ENCODE measurements at regions not wholly inside any gene's neighbourhood (a gene's known extent, or its start where the extent isn't known, plus 50 kb on each side); places are given as distances from the start of the nearest gene placed in this dataset.

- no peaks in the 10 kb centered on the region for H3K9me2 ChIP-seq (ENCODE audit: insufficient read depth, low read length)
- H3K9ac ChIP-seq (ENCODE audit: low read length), result no peak overlapping the region
- no peaks in the 10 kb centered on the region for H3K79me2 ChIP-seq (replicated peaks; ENCODE audit: insufficient read depth, low read length)
- no peak overlapping the region for H3K27ac ChIP-seq (ENCODE audit: low read length)
- TF ChIP-seq, protein P1, sequence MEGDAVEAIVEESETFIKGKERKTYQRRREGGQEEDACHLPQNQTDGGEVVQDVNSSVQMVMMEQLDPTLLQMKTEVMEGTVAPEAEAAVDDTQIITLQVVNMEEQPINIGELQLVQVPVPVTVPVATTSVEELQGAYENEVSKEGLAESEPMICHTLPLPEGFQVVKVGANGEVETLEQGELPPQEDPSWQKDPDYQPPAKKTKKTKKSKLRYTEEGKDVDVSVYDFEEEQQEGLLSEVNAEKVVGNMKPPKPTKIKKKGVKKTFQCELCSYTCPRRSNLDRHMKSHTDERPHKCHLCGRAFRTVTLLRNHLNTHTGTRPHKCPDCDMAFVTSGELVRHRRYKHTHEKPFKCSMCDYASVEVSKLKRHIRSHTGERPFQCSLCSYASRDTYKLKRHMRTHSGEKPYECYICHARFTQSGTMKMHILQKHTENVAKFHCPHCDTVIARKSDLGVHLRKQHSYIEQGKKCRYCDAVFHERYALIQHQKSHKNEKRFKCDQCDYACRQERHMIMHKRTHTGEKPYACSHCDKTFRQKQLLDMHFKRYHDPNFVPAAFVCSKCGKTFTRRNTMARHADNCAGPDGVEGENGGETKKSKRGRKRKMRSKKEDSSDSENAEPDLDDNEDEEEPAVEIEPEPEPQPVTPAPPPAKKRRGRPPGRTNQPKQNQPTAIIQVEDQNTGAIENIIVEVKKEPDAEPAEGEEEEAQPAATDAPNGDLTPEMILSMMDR (IDR thresholded peaks at IDR 0.05; ENCODE audit: poor library complexity, severe bottlenecking), result no peak
- no peak for TF ChIP-seq EP300 (conservative IDR thresholded peaks at IDR 0.05; ENCODE audit: poor library complexity, severe bottlenecking)
- no peak for TF ChIP-seq EZH2 (IDR thresholded peaks at IDR 0.05; ENCODE audit: borderline replicate concordance, insufficient read depth, low read length, poor library complexity, severe bottlenecking)
- TF ChIP-seq, protein P2, sequence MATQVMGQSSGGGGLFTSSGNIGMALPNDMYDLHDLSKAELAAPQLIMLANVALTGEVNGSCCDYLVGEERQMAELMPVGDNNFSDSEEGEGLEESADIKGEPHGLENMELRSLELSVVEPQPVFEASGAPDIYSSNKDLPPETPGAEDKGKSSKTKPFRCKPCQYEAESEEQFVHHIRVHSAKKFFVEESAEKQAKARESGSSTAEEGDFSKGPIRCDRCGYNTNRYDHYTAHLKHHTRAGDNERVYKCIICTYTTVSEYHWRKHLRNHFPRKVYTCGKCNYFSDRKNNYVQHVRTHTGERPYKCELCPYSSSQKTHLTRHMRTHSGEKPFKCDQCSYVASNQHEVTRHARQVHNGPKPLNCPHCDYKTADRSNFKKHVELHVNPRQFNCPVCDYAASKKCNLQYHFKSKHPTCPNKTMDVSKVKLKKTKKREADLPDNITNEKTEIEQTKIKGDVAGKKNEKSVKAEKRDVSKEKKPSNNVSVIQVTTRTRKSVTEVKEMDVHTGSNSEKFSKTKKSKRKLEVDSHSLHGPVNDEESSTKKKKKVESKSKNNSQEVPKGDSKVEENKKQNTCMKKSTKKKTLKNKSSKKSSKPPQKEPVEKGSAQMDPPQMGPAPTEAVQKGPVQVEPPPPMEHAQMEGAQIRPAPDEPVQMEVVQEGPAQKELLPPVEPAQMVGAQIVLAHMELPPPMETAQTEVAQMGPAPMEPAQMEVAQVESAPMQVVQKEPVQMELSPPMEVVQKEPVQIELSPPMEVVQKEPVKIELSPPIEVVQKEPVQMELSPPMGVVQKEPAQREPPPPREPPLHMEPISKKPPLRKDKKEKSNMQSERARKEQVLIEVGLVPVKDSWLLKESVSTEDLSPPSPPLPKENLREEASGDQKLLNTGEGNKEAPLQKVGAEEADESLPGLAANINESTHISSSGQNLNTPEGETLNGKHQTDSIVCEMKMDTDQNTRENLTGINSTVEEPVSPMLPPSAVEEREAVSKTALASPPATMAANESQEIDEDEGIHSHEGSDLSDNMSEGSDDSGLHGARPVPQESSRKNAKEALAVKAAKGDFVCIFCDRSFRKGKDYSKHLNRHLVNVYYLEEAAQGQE (IDR thresholded peaks at IDR 0.05; ENCODE audit: borderline replicate concordance), result no peak
- TF ChIP-seq POLR2AphosphoS5 (IDR thresholded peaks at IDR 0.05), result no peak
- TF ChIP-seq RAD21 (conservative IDR thresholded peaks at IDR 0.05), result no peak
- no peak for TF ChIP-seq TAF1 (IDR thresholded peaks at IDR 0.05; ENCODE audit: low read depth)
- no peak for TF ChIP-seq MXI1 (conservative IDR thresholded peaks at IDR 0.05; ENCODE audit: poor library complexity, severe bottlenecking)
- no peak for TF ChIP-seq SMC3 (conservative IDR thresholded peaks at IDR 0.05; ENCODE audit: poor library complexity)
- H3K27me3 ChIP-seq (ENCODE audit: insufficient read depth, low read depth, low read length), result no peaks in the 10 kb centered on the region
- no peaks in the 10 kb centered on the region for H3K36me3 ChIP-seq (ENCODE audit: insufficient read depth, low read length)
- H2AFZ ChIP-seq (ENCODE audit: low read depth, low read length), result no peak overlapping the region
- no peaks in the 10 kb centered on the region for H3K9me3 ChIP-seq (ENCODE audit: low read length)
- no peaks in the 10 kb centered on the region for H4K20me1 ChIP-seq (ENCODE audit: insufficient read depth)
- H3K4me3 ChIP-seq (ENCODE audit: low read length), result no peak overlapping the region
- H3K4me2 ChIP-seq (ENCODE audit: low read length), result no peak overlapping the region
- no peaks in the 10 kb centered on the region for H3F3A ChIP-seq (ENCODE audit: insufficient read depth, low read length, poor library complexity, severe bottlenecking)
These were observed 138.3 kb downstream of the CD83 start for GRCh38 chr6:14255916-14256315.

GRCh38 chr6:14258117-14258516, 140.5 kb downstream of the CD83 start:
- Histone ChIP-seq H3K27ac (ENCODE audit: low read length) (no peak overlapping the region), H3F3A (ENCODE audit: insufficient read depth, low read length, poor library complexity, severe bottlenecking) (no peaks in the 10 kb centered on the region), H3K9me3 (ENCODE audit: low read length) (no peaks in the 10 kb centered on the region), H3K4me3 (ENCODE audit: low read length) (no peak overlapping the region), H3K9me2 (ENCODE audit: insufficient read depth, low read length) (no peaks in the 10 kb centered on the region), H3K4me2 (ENCODE audit: low read length) (no peak overlapping the region), H3K9ac (ENCODE audit: low read length) (no peak overlapping the region), H3K79me2 (replicated peaks; ENCODE audit: insufficient read depth, low read length) (no peaks in the 10 kb centered on the region), H3K27me3 (ENCODE audit: insufficient read depth, low read depth, low read length) (no peaks in the 10 kb centered on the region), H2AFZ (ENCODE audit: low read depth, low read length) (no peak overlapping the region), H3K36me3 (ENCODE audit: insufficient read depth, low read length) (no peaks in the 10 kb centered on the region), H4K20me1 (ENCODE audit: insufficient read depth) (no peaks in the 10 kb centered on the region)
- TF ChIP-seq EZH2 (IDR thresholded peaks at IDR 0.05; ENCODE audit: borderline replicate concordance, insufficient read depth, low read length, poor library complexity, severe bottlenecking), result no peak
- no peak for TF ChIP-seq RAD21 (conservative IDR thresholded peaks at IDR 0.05)
- no peak for TF ChIP-seq TAF1 (IDR thresholded peaks at IDR 0.05; ENCODE audit: low read depth)
- no peak for TF ChIP-seq MXI1 (conservative IDR thresholded peaks at IDR 0.05; ENCODE audit: poor library complexity, severe bottlenecking)
- TF ChIP-seq EP300 (conservative IDR thresholded peaks at IDR 0.05; ENCODE audit: poor library complexity, severe bottlenecking), result no peak
- TF ChIP-seq POLR2AphosphoS5 (IDR thresholded peaks at IDR 0.05), result no peak
- TF ChIP-seq SMC3 (conservative IDR thresholded peaks at IDR 0.05; ENCODE audit: poor library complexity), result no peak
- TF ChIP-seq, protein P2 (IDR thresholded peaks at IDR 0.05; ENCODE audit: borderline replicate concordance), result no peak
- TF ChIP-seq, protein P1 (IDR thresholded peaks at IDR 0.05; ENCODE audit: poor library complexity, severe bottlenecking), result no peak
